Cardiac fibroblast (primary cell): ENCODE measurements at regions not wholly inside any gene's neighbourhood (a gene's known extent, or its start where the extent isn't known, plus 50 kb on each side); places are given as distances from the start of the nearest gene placed in this dataset.

ENCODE experiments used
- DNase-seq, 2 donors: peaks; one replicate each; pipeline versions ENCODE4 v3.0.0 to v3.0.0-alpha.2; 2010; ENCODE audit warnings: low read depth in 2 of 2
- H3K4me3 ChIP-seq, 2 donors: replicated peaks in 1 of 2; 1 replicate in 1 of 2; 2 replicates in 1 of 2; pipeline ENCODE4 v1.5.1; 2011; ENCODE audit warnings: low read depth in 2 of 2, low read length in 2 of 2, mild to moderate bottlenecking in 2 of 2, moderate library complexity in 1 of 2
- CTCF ChIP-seq: IDR thresholded peaks from one replicate; pipeline ENCODE4 v1.5.1; 2011; ENCODE audit warnings: low read depth, mild to moderate bottlenecking, low read length, inconsistent platforms

GRCh38 chr15:59866642-59867041 lies 137.5 kb upstream of the FOXB1 start:
- TF ChIP-seq CTCF, result no peak
- DNase-seq, result no peak
- H3K4me3 ChIP-seq, result no peak overlapping the region

GRCh38 chr15:59862191-59863155 lies 141.6 kb upstream of the FOXB1 start:
- TF ChIP-seq CTCF, result no peak
- no peak overlapping the region for H3K4me3 ChIP-seq
- no peak for DNase-seq

GRCh38 chr15:59847968-59848367 lies 156.1 kb upstream of the FOXB1 start:
- no peak for DNase-seq
- no peak for TF ChIP-seq CTCF
- H3K4me3 ChIP-seq, result no peak overlapping the region

- DNase-seq, result no peak
- H3K4me3 ChIP-seq, result no peak overlapping the region
- no peak for TF ChIP-seq CTCF
Measured at GRCh38 chr15:59845942-59846499, 156.9 kb upstream of the BNIP2 start.

- TF ChIP-seq CTCF, result no peak
- no peak overlapping the region for H3K4me3 ChIP-seq
- no peak for DNase-seq
Measured at GRCh38 chr15:59843609-59844008, 154.5 kb upstream of the BNIP2 start.

- no peak overlapping the region for H3K4me3 ChIP-seq
- no peak for TF ChIP-seq CTCF
- no peak for DNase-seq
Measured at GRCh38 chr15:59841036-59841435, 151.9 kb upstream of the BNIP2 start.
